ENCODE measurements at regions not wholly inside any gene's neighbourhood (a gene's known extent, or its start where the extent isn't known, plus 50 kb on each side); places are given as distances from the start of the nearest gene placed in this dataset.

DNA sequence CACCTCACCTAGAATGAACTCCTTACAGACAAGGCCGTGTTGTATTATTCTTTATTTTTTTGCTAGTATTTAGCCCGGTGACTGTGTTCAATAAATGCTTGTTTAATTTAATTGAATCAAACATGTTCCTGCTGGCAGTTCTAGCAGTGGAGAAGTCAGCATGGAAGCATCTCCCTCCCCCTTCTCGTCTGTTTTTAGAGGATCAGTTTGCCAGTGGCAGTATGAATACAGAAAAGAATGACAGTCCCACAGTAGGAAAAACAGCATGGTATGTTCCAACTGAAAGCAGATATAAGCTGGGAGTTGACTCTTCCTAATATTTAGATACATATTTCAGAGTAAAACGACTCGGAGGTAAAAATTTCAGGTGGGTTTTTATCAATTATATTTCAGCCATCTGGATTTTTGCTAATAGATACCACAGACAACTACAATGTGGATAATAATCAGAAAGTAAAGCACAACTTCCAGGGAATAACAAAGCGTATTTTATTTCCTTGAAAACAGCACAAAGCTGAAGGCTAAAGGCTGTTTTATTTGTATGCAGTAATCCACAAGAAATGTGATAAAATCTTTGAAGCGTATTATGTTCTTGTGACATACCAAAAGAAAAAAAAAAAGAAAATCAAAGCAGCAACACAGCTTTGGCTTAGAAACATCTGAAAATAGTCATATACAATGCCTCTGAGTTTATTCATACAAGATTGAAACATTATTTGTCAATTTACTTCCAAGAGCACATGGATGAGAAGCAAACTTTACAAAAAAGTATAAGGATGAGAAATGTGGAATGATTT is 244.5 kb upstream of the KCNMB2 start:
- H3K9me3 ChIP-seq (ENCODE audit: control insufficient read depth, insufficient read depth, low read length): no peaks in the 10 kb centered on the region
- POLR2A ChIA-PET: no interaction called here
- TF ChIP-seq, protein P1, sequence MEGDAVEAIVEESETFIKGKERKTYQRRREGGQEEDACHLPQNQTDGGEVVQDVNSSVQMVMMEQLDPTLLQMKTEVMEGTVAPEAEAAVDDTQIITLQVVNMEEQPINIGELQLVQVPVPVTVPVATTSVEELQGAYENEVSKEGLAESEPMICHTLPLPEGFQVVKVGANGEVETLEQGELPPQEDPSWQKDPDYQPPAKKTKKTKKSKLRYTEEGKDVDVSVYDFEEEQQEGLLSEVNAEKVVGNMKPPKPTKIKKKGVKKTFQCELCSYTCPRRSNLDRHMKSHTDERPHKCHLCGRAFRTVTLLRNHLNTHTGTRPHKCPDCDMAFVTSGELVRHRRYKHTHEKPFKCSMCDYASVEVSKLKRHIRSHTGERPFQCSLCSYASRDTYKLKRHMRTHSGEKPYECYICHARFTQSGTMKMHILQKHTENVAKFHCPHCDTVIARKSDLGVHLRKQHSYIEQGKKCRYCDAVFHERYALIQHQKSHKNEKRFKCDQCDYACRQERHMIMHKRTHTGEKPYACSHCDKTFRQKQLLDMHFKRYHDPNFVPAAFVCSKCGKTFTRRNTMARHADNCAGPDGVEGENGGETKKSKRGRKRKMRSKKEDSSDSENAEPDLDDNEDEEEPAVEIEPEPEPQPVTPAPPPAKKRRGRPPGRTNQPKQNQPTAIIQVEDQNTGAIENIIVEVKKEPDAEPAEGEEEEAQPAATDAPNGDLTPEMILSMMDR (IDR thresholded peaks at IDR 0.05; ENCODE audit: low read depth, low read length): no peak
- H3K27me3 ChIP-seq (ENCODE audit: control insufficient read depth, insufficient read depth, low read length): no peaks in the 10 kb centered on the region
- DNase-seq (ENCODE audit: low read depth, low spot score): no peak
- CTCF ChIA-PET: no interaction called here
- H3K27ac ChIP-seq (ENCODE audit: low read depth, low read length): no peak overlapping the region
- no peak overlapping the region for H3K4me3 ChIP-seq (ENCODE audit: low read depth, low read length)

DNA sequence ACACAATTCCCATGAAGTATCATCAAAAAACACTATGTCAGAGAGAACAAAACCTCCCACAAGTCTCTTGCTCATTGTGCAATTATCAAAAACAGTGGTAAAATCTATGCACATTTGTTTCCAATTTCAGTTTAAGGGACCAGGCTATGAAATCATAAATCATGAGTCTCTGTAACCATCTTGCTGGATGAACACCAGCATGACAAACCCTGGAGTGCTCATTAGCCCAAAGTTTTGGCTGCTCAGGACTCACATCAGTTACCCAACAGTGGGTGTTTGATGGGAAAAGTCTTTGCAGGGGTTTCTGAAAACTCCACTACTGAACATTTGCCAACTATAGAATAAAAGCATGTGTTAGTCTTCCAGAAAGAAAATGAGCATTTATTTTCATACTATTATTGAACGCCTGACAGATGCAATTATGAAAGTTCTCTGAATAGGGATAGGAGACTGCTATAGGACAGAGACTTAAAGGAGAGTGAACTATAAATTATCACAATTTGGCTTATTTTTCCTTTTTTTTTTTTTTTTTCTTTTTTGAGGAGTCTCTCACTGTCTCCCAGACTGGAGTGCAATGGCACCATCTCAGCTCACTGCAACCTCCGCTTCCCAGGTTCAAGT is 240.8 kb upstream of the KCNMB2 start:
- no peak for DNase-seq (ENCODE audit: low read depth, low spot score)
- no peaks in the 10 kb centered on the region for H3K9me3 ChIP-seq (ENCODE audit: control insufficient read depth, insufficient read depth, low read length)
- H3K4me3 ChIP-seq (ENCODE audit: low read depth, low read length): no peak overlapping the region
- TF ChIP-seq, protein P1 (IDR thresholded peaks at IDR 0.05; ENCODE audit: low read depth, low read length): no peak
- ChIA-PET POLR2A (no interaction called here), CTCF (no interaction called here)
- H3K27ac ChIP-seq (ENCODE audit: low read depth, low read length): no peak overlapping the region
- no peaks in the 10 kb centered on the region for H3K27me3 ChIP-seq (ENCODE audit: control insufficient read depth, insufficient read depth, low read length)

DNA sequence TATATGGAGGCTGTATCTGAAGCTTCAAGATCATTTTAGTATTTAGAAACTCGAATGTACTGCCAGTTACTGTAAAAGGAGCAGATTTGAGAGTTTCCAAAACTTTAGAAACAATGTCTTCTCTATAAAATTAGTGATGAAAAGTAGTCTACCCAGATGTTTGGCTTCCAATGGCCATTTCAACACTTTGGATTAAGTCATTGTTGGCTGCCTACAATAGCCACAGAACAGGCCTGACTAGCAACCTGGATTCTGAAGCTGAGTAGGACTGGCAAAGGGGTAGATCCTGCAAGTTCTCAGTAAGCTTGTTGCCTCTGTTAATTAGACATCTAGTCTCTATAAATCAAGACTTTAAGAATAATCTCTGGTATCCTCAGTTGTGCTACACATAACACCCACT is 239.0 kb upstream of the KCNMB2 start:
- TF ChIP-seq, protein P1 (IDR thresholded peaks at IDR 0.05; ENCODE audit: low read depth, low read length): no peak
- Histone ChIP-seq H3K27ac (ENCODE audit: low read depth, low read length) (no peak overlapping the region), H3K27me3 (ENCODE audit: control insufficient read depth, insufficient read depth, low read length) (no peaks in the 10 kb centered on the region), H3K9me3 (ENCODE audit: control insufficient read depth, insufficient read depth, low read length) (no peaks in the 10 kb centered on the region), H3K4me3 (ENCODE audit: low read depth, low read length) (no peak overlapping the region)
- CTCF ChIA-PET: no interaction called here
- no peak for DNase-seq (ENCODE audit: low read depth, low spot score)
- POLR2A ChIA-PET: no interaction called here

DNA sequence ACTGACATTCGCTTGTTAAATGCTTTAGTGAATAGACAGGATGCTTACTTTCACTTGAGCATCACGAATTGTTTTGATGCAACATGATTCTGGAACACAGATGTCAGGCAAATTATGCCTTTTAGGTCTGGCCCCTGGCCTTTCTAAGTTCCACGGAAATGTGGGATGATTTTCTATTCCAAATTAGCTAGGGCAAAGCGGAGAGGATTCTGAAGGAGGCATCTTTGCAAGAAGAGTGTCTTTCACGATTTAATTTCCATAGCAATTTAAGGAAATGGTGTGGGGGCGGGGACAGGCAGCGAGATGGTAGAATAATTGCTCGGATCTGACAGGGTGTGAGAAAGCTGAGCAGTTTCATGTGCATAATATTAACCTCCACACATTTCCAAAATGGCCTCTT is 238.5 kb upstream of the KCNMB2 start:
- ChIA-PET CTCF (no interaction called here), POLR2A (no interaction called here)
- DNase-seq (ENCODE audit: low read depth, low spot score): no peak
- H3K27ac ChIP-seq (ENCODE audit: low read depth, low read length): no peak overlapping the region
- H3K27me3 ChIP-seq (ENCODE audit: control insufficient read depth, insufficient read depth, low read length): no peaks in the 10 kb centered on the region
- no peak overlapping the region for H3K4me3 ChIP-seq (ENCODE audit: low read depth, low read length)
- TF ChIP-seq, protein P1 (IDR thresholded peaks at IDR 0.05; ENCODE audit: low read depth, low read length): no peak
- H3K9me3 ChIP-seq (ENCODE audit: control insufficient read depth, insufficient read depth, low read length): no peaks in the 10 kb centered on the region

DNA sequence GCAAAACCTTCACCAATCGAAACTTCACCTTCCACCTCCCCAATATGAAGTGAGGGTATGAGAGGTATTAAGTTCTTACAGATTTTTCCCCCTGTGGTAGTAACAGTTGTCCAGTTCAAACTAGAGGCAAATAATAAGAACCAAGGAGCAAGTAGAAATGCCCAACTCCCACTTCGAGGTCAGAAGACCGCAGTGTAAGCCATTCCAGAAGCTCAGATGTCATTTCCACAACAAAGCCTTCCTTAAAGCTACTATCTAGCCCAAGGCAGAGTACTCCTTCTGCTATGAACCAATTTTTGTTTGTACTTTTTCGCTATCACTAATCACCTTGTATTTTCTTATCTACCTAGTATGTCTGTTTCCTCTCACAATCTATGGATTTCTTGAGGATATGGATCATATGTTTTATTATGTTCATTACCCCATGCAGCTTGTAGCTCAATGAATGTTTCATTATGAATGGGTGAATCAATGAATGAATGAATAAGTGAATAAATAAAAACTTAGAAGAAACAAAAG is 235.7 kb upstream of the KCNMB2 start:
- H3K4me3 ChIP-seq (ENCODE audit: low read depth, low read length): no peak overlapping the region
- H3K27ac ChIP-seq (ENCODE audit: low read depth, low read length): no peak overlapping the region
- no peaks in the 10 kb centered on the region for H3K9me3 ChIP-seq (ENCODE audit: control insufficient read depth, insufficient read depth, low read length)
- H3K27me3 ChIP-seq (ENCODE audit: control insufficient read depth, insufficient read depth, low read length): no peaks in the 10 kb centered on the region
- POLR2A ChIA-PET: no interaction called here
- TF ChIP-seq, protein P1 (IDR thresholded peaks at IDR 0.05; ENCODE audit: low read depth, low read length): no peak
- DNase-seq (ENCODE audit: low read depth, low spot score): no peak
- CTCF ChIA-PET: no interaction called here
